Neural cell (in vitro differentiated cells): ENCODE measurements at regions not wholly inside any gene's neighbourhood (a gene's known extent, or its start where the extent isn't known, plus 50 kb on each side); places are given as distances from the start of the nearest gene placed in this dataset.

ENCODE experiments used
- H2AFZ ChIP-seq: fragments of 200-600, 300-800 bp; sonication (generic), shearing (Covaris generic); 2 replicates; pipeline ENCODE4 v1.6.0; 2014; ENCODE audit warnings: low read depth, mild to moderate bottlenecking, antibody characterized with exemption, low read length, moderate library complexity
- H3F3A ChIP-seq: fragments of 200-600 bp; shearing (Covaris generic); 2 replicates; pipeline ENCODE4 v1.6.1; 2016; ENCODE audit warnings: mild to moderate bottlenecking, moderate library complexity, mixed read lengths, antibody characterized with exemption, low read length; ENCODE audit not compliant: insufficient read depth, poor library complexity, severe bottlenecking
- H3K27ac ChIP-seq: fragments of 200-600, 300-800 bp; sonication (generic), shearing (Covaris generic); 2 replicates; pipeline ENCODE4 v1.5.1; 2014; ENCODE audit warnings: mild to moderate bottlenecking, low read length, moderate library complexity
- H3K27me3 ChIP-seq: fragments of 300-800, 200-600 bp; sonication (generic), shearing (Covaris generic); 2 replicates; pipeline ENCODE4 v1.6.0; 2014; ENCODE audit warnings: mild to moderate bottlenecking, low read depth, low read length, moderate library complexity; ENCODE audit not compliant: insufficient read depth
- H3K36me3 ChIP-seq: fragments of 300-800, 200-600 bp; sonication (generic), shearing (Covaris generic); 2 replicates; pipeline ENCODE4 v1.5.1; 2014; ENCODE audit warnings: mild to moderate bottlenecking, antibody characterized with exemption, low read length, moderate library complexity; ENCODE audit not compliant: insufficient read depth
- H3K4me2 ChIP-seq: fragments of 300-800, 200-600 bp; sonication (generic), shearing (Covaris generic); 2 replicates; pipeline ENCODE4 v1.6.0; 2014; ENCODE audit warnings: mild to moderate bottlenecking, low read length
- H3K4me3 ChIP-seq: fragments of 300-800, 200-600 bp; sonication (generic), shearing (Covaris generic); 2 replicates; pipeline ENCODE4 v1.5.1; 2014; ENCODE audit warnings: mild to moderate bottlenecking, low read length, moderate library complexity
- H3K79me2 ChIP-seq: fragments of 200-600 bp; shearing (Covaris generic); replicated peaks from 2 replicates; pipeline ENCODE4 v1.6.0; 2014; ENCODE audit warnings: mild to moderate bottlenecking, low read length, moderate library complexity; ENCODE audit not compliant: insufficient read depth
- H3K9ac ChIP-seq: fragments of 300-800, 200-600 bp; sonication (generic), shearing (Covaris generic); 2 replicates; pipeline ENCODE4 v1.6.1; 2016; ENCODE audit warnings: mild to moderate bottlenecking, low read length, mixed read lengths
- H3K9me2 ChIP-seq: fragments of 200-600 bp; shearing (Covaris generic); 2 replicates; pipeline ENCODE4 v1.6.1; 2016; ENCODE audit warnings: mild to moderate bottlenecking, low read length, mixed read lengths; ENCODE audit not compliant: insufficient read depth
- H3K9me3 ChIP-seq: fragments of 200-600, 300-800 bp; sonication (generic), shearing (Covaris generic); 2 replicates; pipeline ENCODE4 v1.6.1; 2016; ENCODE audit warnings: mild to moderate bottlenecking, mixed run types, low read length, moderate library complexity, mixed read lengths
- H4K20me1 ChIP-seq: fragments of 200-600 bp; shearing (Covaris generic); 2 replicates; pipeline ENCODE4 v1.6.1; 2016; ENCODE audit warnings: mild to moderate bottlenecking, mixed run types; ENCODE audit not compliant: insufficient read depth
- CTCF ChIP-seq: fragments of 450-650 bp; IDR thresholded peaks from 2 replicates; pipeline ENCODE4 v1.5.1; 2014; ENCODE audit warnings: antibody characterized with exemption, mild to moderate bottlenecking, moderate library complexity; ENCODE audit not compliant: poor library complexity, severe bottlenecking
- EP300 ChIP-seq: fragments of 450-650 bp; conservative IDR thresholded peaks from 2 replicates; pipeline ENCODE4 v1.6.1; 2014; ENCODE audit warnings: antibody characterized with exemption, mild to moderate bottlenecking, moderate library complexity; ENCODE audit not compliant: poor library complexity, severe bottlenecking
- EZH2 ChIP-seq: fragments of 200-600, 300-800 bp; shearing (Covaris generic), sonication (generic); IDR thresholded peaks from 2 replicates; pipeline ENCODE4 v1.6.1; 2014; ENCODE audit warnings: antibody characterized with exemption, low read length, borderline replicate concordance, mild to moderate bottlenecking; ENCODE audit not compliant: insufficient read depth, poor library complexity, severe bottlenecking
- MXI1 ChIP-seq: fragments of 450-650 bp; conservative IDR thresholded peaks from 2 replicates; pipeline ENCODE4 v1.6.1; 2014; ENCODE audit warnings: antibody characterized with exemption, mild to moderate bottlenecking; ENCODE audit not compliant: poor library complexity, severe bottlenecking
- POLR2AphosphoS5 ChIP-seq: IDR thresholded peaks from 2 replicates; pipeline ENCODE4 v1.6.1; 2012
- RAD21 ChIP-seq: fragments of 450-650 bp; conservative IDR thresholded peaks from 2 replicates; pipeline ENCODE4 v1.6.1; 2014; ENCODE audit warnings: antibody characterized with exemption, mild to moderate bottlenecking, moderate library complexity
- REST ChIP-seq: IDR thresholded peaks from 2 replicates; pipeline ENCODE4 v1.6.1; 2012; ENCODE audit warnings: borderline replicate concordance
- SMC3 ChIP-seq: fragments of 450-650 bp; conservative IDR thresholded peaks from 2 replicates; pipeline ENCODE4 v1.6.1; 2014; ENCODE audit warnings: antibody characterized with exemption, mild to moderate bottlenecking, moderate library complexity; ENCODE audit not compliant: poor library complexity
- TAF1 ChIP-seq: IDR thresholded peaks from 2 replicates; pipeline ENCODE4 v1.6.1; 2012; ENCODE audit warnings: low read depth

DNA sequence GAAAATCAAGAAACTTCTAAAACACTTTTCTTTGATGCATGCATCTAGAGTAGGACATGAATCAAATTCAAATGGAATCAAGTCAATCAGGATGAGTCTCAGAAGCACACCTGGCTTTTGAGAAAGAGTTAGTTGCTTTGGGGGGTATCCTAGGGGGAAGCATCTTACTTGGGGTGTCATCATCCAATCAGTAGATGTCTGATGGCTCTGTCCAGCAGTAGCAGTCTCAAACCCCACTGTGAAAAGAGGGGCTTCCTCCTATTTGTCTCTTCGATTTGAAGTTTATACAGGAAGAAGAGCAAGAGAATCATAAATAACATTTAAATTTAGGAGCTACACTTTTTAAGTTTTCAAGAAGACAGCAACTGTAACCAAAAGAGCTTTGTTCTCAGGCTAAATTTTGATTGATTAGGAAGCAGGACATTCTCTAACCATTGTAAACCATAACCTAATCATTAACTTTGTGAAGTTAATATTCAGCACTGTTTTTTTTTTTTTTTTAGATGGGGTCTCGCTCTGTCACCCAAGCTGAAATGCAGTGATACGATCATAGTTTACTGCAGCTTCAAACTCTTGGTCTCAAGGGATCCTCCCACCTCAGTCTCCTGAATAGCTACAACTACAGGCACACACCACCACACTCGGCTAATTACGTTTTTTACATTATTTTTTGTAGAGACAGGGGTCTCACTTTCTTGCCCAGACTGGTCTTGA lies 614.7 kb downstream of the CSNK1G3 start:
- Histone ChIP-seq H3K36me3 (no peaks in the 10 kb centered on the region), H3K9ac (peak overlapping the region; percentile 71), H3K4me3 (peak overlapping the region; percentile 53), H3K9me2 (no peaks in the 10 kb centered on the region), H2AFZ (no peak overlapping the region), H3K27ac (peak overlapping the region; percentile 96), H3F3A (peaks cover 12% of the 10 kb centered on the region), H4K20me1 (no peaks in the 10 kb centered on the region), H3K9me3 (no peaks in the 10 kb centered on the region), H3K27me3 (no peaks in the 10 kb centered on the region), H3K79me2 (no peaks in the 10 kb centered on the region), H3K4me2 (no peak overlapping the region)
- no peak for TF ChIP-seq CTCF

DNA sequence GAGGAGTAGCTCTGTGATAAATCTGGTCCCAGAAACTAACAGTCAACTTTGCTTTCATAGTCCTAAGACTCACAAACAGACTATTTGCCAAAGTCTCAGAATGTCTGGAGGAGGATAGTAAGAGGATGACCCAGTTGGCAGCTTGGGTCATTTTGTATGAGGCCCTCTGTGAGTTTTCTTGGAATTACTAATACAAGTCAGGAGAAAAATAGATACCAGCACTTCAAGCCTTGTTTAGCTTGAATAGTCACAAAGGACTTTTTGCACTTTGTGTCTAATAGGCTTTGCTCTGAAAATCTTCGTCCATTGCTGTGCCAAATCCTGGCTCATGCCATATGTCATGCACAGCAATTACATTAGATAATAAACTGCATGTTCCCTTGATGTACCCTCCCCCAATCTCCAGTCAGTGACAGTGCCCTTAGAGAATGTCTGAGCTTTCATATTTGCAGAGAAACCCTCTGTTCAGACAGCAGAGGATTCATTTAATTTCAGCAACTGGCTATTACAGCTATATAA lies 612.8 kb downstream of the CSNK1G3 start:
- H3K27me3 ChIP-seq, result no peaks in the 10 kb centered on the region
- no peaks in the 10 kb centered on the region for H3K9me2 ChIP-seq
- no peak overlapping the region for H3K9ac ChIP-seq
- no peaks in the 10 kb centered on the region for H3K79me2 ChIP-seq
- H3K27ac ChIP-seq, result no peak overlapping the region
- no peak overlapping the region for H2AFZ ChIP-seq
- no peaks in the 10 kb centered on the region for H4K20me1 ChIP-seq
- H3K36me3 ChIP-seq, result no peaks in the 10 kb centered on the region
- H3K4me3 ChIP-seq, result no peak overlapping the region
- H3K9me3 ChIP-seq, result no peaks in the 10 kb centered on the region
- peaks cover 12% of the 10 kb centered on the region for H3F3A ChIP-seq
- TF ChIP-seq CTCF (no peak), POLR2AphosphoS5 (no peak), TAF1 (no peak), SMC3 (no peak), EZH2 (no peak), RAD21 (no peak)
- H3K4me2 ChIP-seq, result no peak overlapping the region

- Histone ChIP-seq H2AFZ (no peak overlapping the region), H3K9me3 (no peaks in the 10 kb centered on the region), H3K4me3 (no peak overlapping the region), H4K20me1 (no peaks in the 10 kb centered on the region), H3K27ac (no peak overlapping the region), H3F3A (no peaks in the 10 kb centered on the region), H3K79me2 (no peaks in the 10 kb centered on the region), H3K9me2 (no peaks in the 10 kb centered on the region), H3K4me2 (no peak overlapping the region), H3K9ac (no peak overlapping the region), H3K36me3 (no peaks in the 10 kb centered on the region), H3K27me3 (no peaks in the 10 kb centered on the region)
- TF ChIP-seq MXI1, result no peak
- TF ChIP-seq POLR2AphosphoS5, result no peak
- TF ChIP-seq EP300, result no peak
- no peak for TF ChIP-seq EZH2
- TF ChIP-seq SMC3, result no peak
- no peak for TF ChIP-seq CTCF
- no peak for TF ChIP-seq RAD21
- no peak for TF ChIP-seq REST
Measured at GRCh38 chr5:124121198-124121597, 609.2 kb downstream of the CSNK1G3 start.
